Esophagus squamous epithelium (tissue), 4 donors: ENCODE measurements at regions not wholly inside any gene's neighbourhood (a gene's known extent, or its start where the extent isn't known, plus 50 kb on each side); places are given as distances from the start of the nearest gene placed in this dataset.

Source experiments
- POLR2A ChIP-seq, 4 donors: fragments of 450-650 bp; IDR thresholded peaks; one replicate each; pipeline ENCODE4 v1.6.1; 2017; ENCODE audit warnings: antibody characterized with exemption in 4 of 4, mild to moderate bottlenecking in 4 of 4, moderate library complexity in 3 of 4
- TF ChIP-seq, protein P1 (sequence below), 6 experiments: fragments of 450-650 bp in 4 of 6; fragments of 200-600 bp in 2 of 6; sonication (generic) in 2 of 6; IDR thresholded peaks; one replicate each; pipeline ENCODE4 v1.5.1; 2016 to 2019; ENCODE audit warnings: antibody characterized with exemption in 6 of 6, mild to moderate bottlenecking in 4 of 6, moderate library complexity in 4 of 6

DNA sequence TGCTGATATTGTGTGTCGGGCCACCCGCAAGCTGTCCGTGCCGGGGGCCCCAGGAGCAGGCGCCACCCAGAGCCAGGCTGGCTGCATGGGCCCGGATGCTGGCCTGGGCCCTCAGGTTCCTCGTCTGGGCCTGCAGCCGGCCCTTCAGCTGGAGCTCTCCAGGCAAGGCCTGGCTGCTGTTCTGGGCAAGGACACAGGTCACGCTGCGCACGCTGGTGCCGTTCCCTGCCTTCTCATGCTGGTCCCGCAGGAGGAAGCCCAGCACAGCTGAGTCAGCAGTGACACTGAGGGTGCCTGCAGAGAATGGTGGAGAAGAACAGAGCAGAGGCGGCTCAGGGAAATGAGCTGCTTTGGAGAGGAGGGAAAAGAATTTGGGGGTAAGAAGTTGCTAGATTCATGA lies 79.9 kb downstream of the RMI2 start:
- TF ChIP-seq, protein P1, sequence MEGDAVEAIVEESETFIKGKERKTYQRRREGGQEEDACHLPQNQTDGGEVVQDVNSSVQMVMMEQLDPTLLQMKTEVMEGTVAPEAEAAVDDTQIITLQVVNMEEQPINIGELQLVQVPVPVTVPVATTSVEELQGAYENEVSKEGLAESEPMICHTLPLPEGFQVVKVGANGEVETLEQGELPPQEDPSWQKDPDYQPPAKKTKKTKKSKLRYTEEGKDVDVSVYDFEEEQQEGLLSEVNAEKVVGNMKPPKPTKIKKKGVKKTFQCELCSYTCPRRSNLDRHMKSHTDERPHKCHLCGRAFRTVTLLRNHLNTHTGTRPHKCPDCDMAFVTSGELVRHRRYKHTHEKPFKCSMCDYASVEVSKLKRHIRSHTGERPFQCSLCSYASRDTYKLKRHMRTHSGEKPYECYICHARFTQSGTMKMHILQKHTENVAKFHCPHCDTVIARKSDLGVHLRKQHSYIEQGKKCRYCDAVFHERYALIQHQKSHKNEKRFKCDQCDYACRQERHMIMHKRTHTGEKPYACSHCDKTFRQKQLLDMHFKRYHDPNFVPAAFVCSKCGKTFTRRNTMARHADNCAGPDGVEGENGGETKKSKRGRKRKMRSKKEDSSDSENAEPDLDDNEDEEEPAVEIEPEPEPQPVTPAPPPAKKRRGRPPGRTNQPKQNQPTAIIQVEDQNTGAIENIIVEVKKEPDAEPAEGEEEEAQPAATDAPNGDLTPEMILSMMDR (IDR thresholded peaks at IDR 0.05): no peak
- no peak for TF ChIP-seq POLR2A (IDR thresholded peaks at IDR 0.05)
